Upper lobe of right lung (tissue), 1 donor: ENCODE measurements at regions not wholly inside any gene's neighbourhood (a gene's known extent, or its start where the extent isn't known, plus 50 kb on each side); places are given as distances from the start of the nearest gene placed in this dataset.
"Not testable (repeated sequence)": the region's sequence is repeated elsewhere in the genome, so short reads cannot be mapped to it uniquely, and the experiment has no call there.

Source experiments
- ATAC-seq: fragments of 200-7000 bp; cut with Tn5 transposase; one replicate; pipeline ENCODE4 v1.9.1; 2020; ENCODE audit warnings: mild to moderate bottlenecking, moderate library complexity
- DNase-seq: peaks from one replicate; pipeline ENCODE4 v3.0.0-alpha.2; 2020
- H3K27ac ChIP-seq: fragments of 200-600 bp; one replicate; pipeline ENCODE4 v1.8.0; 2022
- H3K27me3 ChIP-seq: fragments of 200-600 bp; one replicate; pipeline ENCODE4 v1.8.0; 2022; ENCODE audit warnings: mild to moderate bottlenecking
- H3K36me3 ChIP-seq: fragments of 200-600 bp; one replicate; pipeline ENCODE4 v1.8.0; 2022
- H3K4me1 ChIP-seq: fragments of 200-600 bp; one replicate; pipeline ENCODE4 v1.8.0; 2022
- H3K4me3 ChIP-seq: fragments of 200-600 bp; one replicate; pipeline ENCODE4 v1.8.0; 2022; ENCODE audit warnings: mild to moderate bottlenecking
- H3K9me3 ChIP-seq: fragments of 200-600 bp; one replicate; pipeline ENCODE4 v1.8.0; 2022
- intact Hi-C: fragments of 100-400 bp; cut with DNase I; formaldehyde crosslinking; loops from one replicate; pipeline ENCODE4 v1.11.0; 2022
- TF ChIP-seq, protein P1 (sequence below): fragments of 200-600 bp; IDR thresholded peaks from one replicate; pipeline ENCODE4 v1.8.0; 2022; ENCODE audit warnings: antibody characterized with exemption
- donor health status: DM: no; HTN: yes; CAD: no; lungs with severe emphysema.

GRCh38 chr1:194862129-194862528, 1675.7 kb upstream of the B3GALT2 start:
- intact Hi-C loops, result no loop called here
- TF ChIP-seq, protein P1, sequence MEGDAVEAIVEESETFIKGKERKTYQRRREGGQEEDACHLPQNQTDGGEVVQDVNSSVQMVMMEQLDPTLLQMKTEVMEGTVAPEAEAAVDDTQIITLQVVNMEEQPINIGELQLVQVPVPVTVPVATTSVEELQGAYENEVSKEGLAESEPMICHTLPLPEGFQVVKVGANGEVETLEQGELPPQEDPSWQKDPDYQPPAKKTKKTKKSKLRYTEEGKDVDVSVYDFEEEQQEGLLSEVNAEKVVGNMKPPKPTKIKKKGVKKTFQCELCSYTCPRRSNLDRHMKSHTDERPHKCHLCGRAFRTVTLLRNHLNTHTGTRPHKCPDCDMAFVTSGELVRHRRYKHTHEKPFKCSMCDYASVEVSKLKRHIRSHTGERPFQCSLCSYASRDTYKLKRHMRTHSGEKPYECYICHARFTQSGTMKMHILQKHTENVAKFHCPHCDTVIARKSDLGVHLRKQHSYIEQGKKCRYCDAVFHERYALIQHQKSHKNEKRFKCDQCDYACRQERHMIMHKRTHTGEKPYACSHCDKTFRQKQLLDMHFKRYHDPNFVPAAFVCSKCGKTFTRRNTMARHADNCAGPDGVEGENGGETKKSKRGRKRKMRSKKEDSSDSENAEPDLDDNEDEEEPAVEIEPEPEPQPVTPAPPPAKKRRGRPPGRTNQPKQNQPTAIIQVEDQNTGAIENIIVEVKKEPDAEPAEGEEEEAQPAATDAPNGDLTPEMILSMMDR, result no peak
- Histone ChIP-seq H3K27ac (no peak overlapping the region), H3K9me3 (no peaks in the 10 kb centered on the region), H3K4me1 (no peaks in the 10 kb centered on the region), H3K36me3 (no peaks in the 10 kb centered on the region), H3K27me3 (no peaks in the 10 kb centered on the region), H3K4me3 (no peak overlapping the region)
- DNase-seq (no peak), ATAC-seq (no peak)

- H3K27ac ChIP-seq, result no peak overlapping the region
- intact Hi-C loops, result no loop called here
- H3K4me1 ChIP-seq, result no peaks in the 10 kb centered on the region
- H3K27me3 ChIP-seq, result no peaks in the 10 kb centered on the region
- no peaks in the 10 kb centered on the region for H3K36me3 ChIP-seq
- no peaks in the 10 kb centered on the region for H3K9me3 ChIP-seq
- TF ChIP-seq, protein P1, result no peak
- no peak overlapping the region for H3K4me3 ChIP-seq
- no peak for ATAC-seq
- no peak for DNase-seq
Observed at GRCh38 chr1:194860248-194861201, 1674.1 kb upstream of the B3GALT2 start.

- H3K9me3 ChIP-seq, H3K4me1 ChIP-seq, H3K36me3 ChIP-seq, DNase-seq, H3K4me3 ChIP-seq, ATAC-seq, intact Hi-C loops, H3K27me3 ChIP-seq, H3K27ac ChIP-seq: not testable (repeated sequence)
Observed at GRCh38 chr1:194859481-194860154, 1673.2 kb upstream of the B3GALT2 start.

- H3K36me3 ChIP-seq, intact Hi-C loops, DNase-seq, H3K27me3 ChIP-seq, H3K4me3 ChIP-seq, H3K27ac ChIP-seq, H3K9me3 ChIP-seq, ATAC-seq, H3K4me1 ChIP-seq: not testable (repeated sequence)
Observed at GRCh38 chr1:194858811-194859480, 1672.5 kb upstream of the B3GALT2 start.

DNA sequence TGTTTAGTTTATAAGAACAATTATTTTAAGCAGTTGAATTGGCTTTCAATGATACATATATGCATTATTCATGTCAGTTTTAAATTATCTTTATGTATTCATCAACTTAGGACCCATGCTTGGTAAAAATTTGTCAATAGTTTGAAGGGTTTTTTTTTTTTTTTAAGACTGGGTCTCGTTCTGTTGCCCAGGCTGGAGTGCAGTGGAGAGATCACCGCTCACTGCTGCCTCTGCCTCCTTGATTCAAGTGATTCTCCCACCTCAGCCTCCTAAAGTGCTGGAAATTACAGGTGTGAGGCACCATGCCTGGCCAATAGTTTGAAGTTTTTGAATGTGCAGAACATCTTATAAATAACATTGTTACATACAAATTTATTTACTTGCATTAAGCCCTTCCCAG, 1671.0 kb upstream of the B3GALT2 start:
- no peak overlapping the region for H3K4me3 ChIP-seq
- no peak for ATAC-seq

DNA sequence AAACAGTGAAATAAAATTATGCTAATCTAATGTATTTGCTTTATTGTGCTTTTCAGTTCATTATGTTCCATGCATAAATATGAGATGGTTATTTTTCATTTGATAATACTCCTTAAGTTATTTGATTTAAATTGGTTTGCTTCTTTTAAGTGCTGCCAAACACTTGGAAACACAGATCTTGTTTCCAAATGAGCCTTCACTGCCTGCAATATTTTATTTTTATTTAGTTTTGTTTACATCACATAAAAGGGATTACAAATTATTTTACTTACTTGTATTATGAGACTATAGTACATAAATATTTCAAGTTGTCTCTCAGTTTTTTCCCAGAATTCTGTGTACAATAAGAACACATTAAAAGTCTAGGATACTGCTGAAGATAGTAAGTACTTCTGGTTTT, 1662.4 kb upstream of the B3GALT2 start:
- intact Hi-C loops, result no loop called here
- TF ChIP-seq, protein P1, result no peak
- H3K4me1 ChIP-seq, result no peaks in the 10 kb centered on the region

More for the DNA sequence above, 1671.0 kb upstream of the B3GALT2 start:
- TF ChIP-seq, protein P1, result no peak
- Histone ChIP-seq H3K27me3 (no peaks in the 10 kb centered on the region), H3K27ac (no peak overlapping the region), H3K36me3 (no peaks in the 10 kb centered on the region), H3K9me3 (no peaks in the 10 kb centered on the region), H3K4me1 (no peaks in the 10 kb centered on the region)
- intact Hi-C loops, result no loop called here
- no peak for DNase-seq

More for the DNA sequence above, 1662.4 kb upstream of the B3GALT2 start:
- no peak for ATAC-seq
- Histone ChIP-seq H3K4me3 (no peak overlapping the region), H3K9me3 (no peaks in the 10 kb centered on the region), H3K27me3 (no peaks in the 10 kb centered on the region), H3K36me3 (no peaks in the 10 kb centered on the region), H3K27ac (no peak overlapping the region)
- DNase-seq, result no peak
